ENCODE measurements at regions not wholly inside any gene's neighbourhood (a gene's known extent, or its start where the extent isn't known, plus 50 kb on each side); places are given as distances from the start of the nearest gene placed in this dataset.

DNA sequence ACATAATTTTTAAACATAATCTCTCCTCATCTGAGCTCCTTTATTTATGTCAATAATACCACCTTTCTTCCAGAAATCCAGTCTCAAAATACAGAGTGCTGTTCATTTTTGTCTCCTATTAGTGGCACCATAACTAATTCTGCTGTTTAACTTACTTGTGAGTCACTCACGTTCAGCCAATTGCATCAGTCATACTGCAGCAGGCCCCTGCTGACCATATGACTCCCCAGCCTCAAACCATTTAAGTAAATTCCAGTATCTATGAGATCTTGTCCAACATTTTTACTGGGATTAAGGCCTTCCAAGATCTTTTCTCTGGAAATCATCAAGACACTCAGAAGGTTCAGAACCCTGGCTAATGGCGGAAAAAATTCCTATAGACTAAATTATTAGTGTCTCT lies 982.2 kb upstream of the MAP3K7 start:
- TF ChIP-seq, protein P1, sequence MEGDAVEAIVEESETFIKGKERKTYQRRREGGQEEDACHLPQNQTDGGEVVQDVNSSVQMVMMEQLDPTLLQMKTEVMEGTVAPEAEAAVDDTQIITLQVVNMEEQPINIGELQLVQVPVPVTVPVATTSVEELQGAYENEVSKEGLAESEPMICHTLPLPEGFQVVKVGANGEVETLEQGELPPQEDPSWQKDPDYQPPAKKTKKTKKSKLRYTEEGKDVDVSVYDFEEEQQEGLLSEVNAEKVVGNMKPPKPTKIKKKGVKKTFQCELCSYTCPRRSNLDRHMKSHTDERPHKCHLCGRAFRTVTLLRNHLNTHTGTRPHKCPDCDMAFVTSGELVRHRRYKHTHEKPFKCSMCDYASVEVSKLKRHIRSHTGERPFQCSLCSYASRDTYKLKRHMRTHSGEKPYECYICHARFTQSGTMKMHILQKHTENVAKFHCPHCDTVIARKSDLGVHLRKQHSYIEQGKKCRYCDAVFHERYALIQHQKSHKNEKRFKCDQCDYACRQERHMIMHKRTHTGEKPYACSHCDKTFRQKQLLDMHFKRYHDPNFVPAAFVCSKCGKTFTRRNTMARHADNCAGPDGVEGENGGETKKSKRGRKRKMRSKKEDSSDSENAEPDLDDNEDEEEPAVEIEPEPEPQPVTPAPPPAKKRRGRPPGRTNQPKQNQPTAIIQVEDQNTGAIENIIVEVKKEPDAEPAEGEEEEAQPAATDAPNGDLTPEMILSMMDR (IDR thresholded peaks at IDR 0.05): no peak
- no peak for TF ChIP-seq POLR2A (IDR thresholded peaks at IDR 0.05)

Measured in upper lobe of left lung (tissue), 4 donors.